Gastroesophageal sphincter (tissue), 3 donors: ENCODE measurements at regions not wholly inside any gene's neighbourhood (a gene's known extent, or its start where the extent isn't known, plus 50 kb on each side); places are given as distances from the start of the nearest gene placed in this dataset.

Experiments
- EP300 ChIP-seq: sonication (generic); formaldehyde crosslinking; IDR thresholded peaks from one replicate; pipeline ENCODE4 v1.6.1; 2017; ENCODE audit warnings: antibody characterized with exemption, mild to moderate bottlenecking
- POLR2A ChIP-seq, 2 donors: fragments of 450-650 bp; IDR thresholded peaks; one replicate each; pipeline ENCODE4 v1.6.1; 2017; ENCODE audit warnings: antibody characterized with exemption in 2 of 2, mild to moderate bottlenecking in 2 of 2, moderate library complexity in 1 of 2
- POLR2AphosphoS5 ChIP-seq: sonication (generic); formaldehyde crosslinking; IDR thresholded peaks from one replicate; pipeline ENCODE4 v1.6.1; 2017; ENCODE audit warnings: antibody characterized with exemption
- TF ChIP-seq, protein P1 (sequence below), 4 experiments: fragments of 200-600 bp in 2 of 4; fragments of 450-650 bp in 2 of 4; sonication (generic) in 1 of 4; IDR thresholded peaks; one replicate each; pipeline ENCODE4 v1.5.1; 2017 to 2019; ENCODE audit warnings: antibody characterized with exemption in 4 of 4, mild to moderate bottlenecking in 2 of 4, moderate library complexity in 2 of 4

DNA sequence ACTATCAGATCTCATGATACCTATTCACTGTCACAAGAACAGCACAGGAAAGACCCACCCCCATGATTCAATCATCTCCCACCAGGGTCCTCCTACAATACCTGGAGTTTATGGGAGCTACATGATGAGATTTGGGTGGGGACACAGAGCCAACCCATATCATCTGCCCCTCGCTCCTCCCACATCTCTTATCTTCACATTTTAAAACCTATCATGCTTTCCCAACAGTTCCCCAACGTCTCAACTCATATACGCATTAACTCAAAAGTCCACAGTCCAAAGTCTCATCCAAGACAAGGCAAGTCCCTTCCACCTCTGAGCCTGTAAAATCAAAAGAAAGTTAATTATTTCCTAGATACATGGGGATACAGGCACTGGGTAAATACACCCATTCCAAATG is 1185.2 kb downstream of the PCDH7 start:
- TF ChIP-seq POLR2A (IDR thresholded peaks at IDR 0.05) (no peak), EP300 (no peak), POLR2AphosphoS5 (no peak)
- TF ChIP-seq, protein P1, sequence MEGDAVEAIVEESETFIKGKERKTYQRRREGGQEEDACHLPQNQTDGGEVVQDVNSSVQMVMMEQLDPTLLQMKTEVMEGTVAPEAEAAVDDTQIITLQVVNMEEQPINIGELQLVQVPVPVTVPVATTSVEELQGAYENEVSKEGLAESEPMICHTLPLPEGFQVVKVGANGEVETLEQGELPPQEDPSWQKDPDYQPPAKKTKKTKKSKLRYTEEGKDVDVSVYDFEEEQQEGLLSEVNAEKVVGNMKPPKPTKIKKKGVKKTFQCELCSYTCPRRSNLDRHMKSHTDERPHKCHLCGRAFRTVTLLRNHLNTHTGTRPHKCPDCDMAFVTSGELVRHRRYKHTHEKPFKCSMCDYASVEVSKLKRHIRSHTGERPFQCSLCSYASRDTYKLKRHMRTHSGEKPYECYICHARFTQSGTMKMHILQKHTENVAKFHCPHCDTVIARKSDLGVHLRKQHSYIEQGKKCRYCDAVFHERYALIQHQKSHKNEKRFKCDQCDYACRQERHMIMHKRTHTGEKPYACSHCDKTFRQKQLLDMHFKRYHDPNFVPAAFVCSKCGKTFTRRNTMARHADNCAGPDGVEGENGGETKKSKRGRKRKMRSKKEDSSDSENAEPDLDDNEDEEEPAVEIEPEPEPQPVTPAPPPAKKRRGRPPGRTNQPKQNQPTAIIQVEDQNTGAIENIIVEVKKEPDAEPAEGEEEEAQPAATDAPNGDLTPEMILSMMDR (IDR thresholded peaks at IDR 0.05): no peak
